ENCODE measurements at regions not wholly inside any gene's neighbourhood (a gene's known extent, or its start where the extent isn't known, plus 50 kb on each side); places are given as distances from the start of the nearest gene placed in this dataset.

GRCh38 chr7:13189668-13190067 lies 502.2 kb downstream of the ARL4A start:
- FAIRE-seq (no peak), DNase-seq (ENCODE audit: insufficient read length) (no peak)
- TF ChIP-seq POLR2AphosphoS5 (IDR thresholded peaks at IDR 0.05; ENCODE audit: low read depth, low read length): no peak
- no peak for TF ChIP-seq TAF1 (IDR thresholded peaks at IDR 0.05; ENCODE audit: borderline replicate concordance, low read depth, low read length)
- TF ChIP-seq POLR2A (IDR thresholded peaks at IDR 0.05; ENCODE audit: low read depth, low read length): no peak

- TF ChIP-seq POLR2A (IDR thresholded peaks at IDR 0.05; ENCODE audit: low read depth, low read length) (no peak), POLR2AphosphoS5 (IDR thresholded peaks at IDR 0.05; ENCODE audit: low read depth, low read length) (no peak), TAF1 (IDR thresholded peaks at IDR 0.05; ENCODE audit: borderline replicate concordance, low read depth, low read length) (no peak)
- DNase-seq (ENCODE audit: insufficient read length): no peak
- no peak for FAIRE-seq
Measured at GRCh38 chr7:13197501-13197900, 510.1 kb downstream of the ARL4A start.

- FAIRE-seq: no peak
- DNase-seq (ENCODE audit: insufficient read length): no peak
- TF ChIP-seq TAF1 (IDR thresholded peaks at IDR 0.05; ENCODE audit: borderline replicate concordance, low read depth, low read length) (no peak), POLR2AphosphoS5 (IDR thresholded peaks at IDR 0.05; ENCODE audit: low read depth, low read length) (no peak), POLR2A (IDR thresholded peaks at IDR 0.05; ENCODE audit: low read depth, low read length) (no peak)
Measured at GRCh38 chr7:13198036-13198435, 510.6 kb downstream of the ARL4A start.

- FAIRE-seq (no peak), DNase-seq (ENCODE audit: insufficient read length) (no peak)
- TF ChIP-seq TAF1 (IDR thresholded peaks at IDR 0.05; ENCODE audit: borderline replicate concordance, low read depth, low read length) (no peak), POLR2A (IDR thresholded peaks at IDR 0.05; ENCODE audit: low read depth, low read length) (no peak), POLR2AphosphoS5 (IDR thresholded peaks at IDR 0.05; ENCODE audit: low read depth, low read length) (no peak)
Measured at GRCh38 chr7:13198727-13199126, 511.3 kb downstream of the ARL4A start.

GRCh38 chr7:13201628-13202027 lies 514.2 kb downstream of the ARL4A start:
- no peak for TF ChIP-seq POLR2AphosphoS5 (IDR thresholded peaks at IDR 0.05; ENCODE audit: low read depth, low read length)
- TF ChIP-seq POLR2A (IDR thresholded peaks at IDR 0.05; ENCODE audit: low read depth, low read length): no peak
- no peak for TF ChIP-seq TAF1 (IDR thresholded peaks at IDR 0.05; ENCODE audit: borderline replicate concordance, low read depth, low read length)
- DNase-seq (ENCODE audit: insufficient read length) (no peak), FAIRE-seq (no peak)

- DNase-seq (ENCODE audit: insufficient read length): no peak
- FAIRE-seq: no peak
- TF ChIP-seq TAF1 (IDR thresholded peaks at IDR 0.05; ENCODE audit: borderline replicate concordance, low read depth, low read length) (no peak), POLR2AphosphoS5 (IDR thresholded peaks at IDR 0.05; ENCODE audit: low read depth, low read length) (no peak), POLR2A (IDR thresholded peaks at IDR 0.05; ENCODE audit: low read depth, low read length) (no peak)
Measured at GRCh38 chr7:13217768-13218167, 530.3 kb downstream of the ARL4A start.

DNA sequence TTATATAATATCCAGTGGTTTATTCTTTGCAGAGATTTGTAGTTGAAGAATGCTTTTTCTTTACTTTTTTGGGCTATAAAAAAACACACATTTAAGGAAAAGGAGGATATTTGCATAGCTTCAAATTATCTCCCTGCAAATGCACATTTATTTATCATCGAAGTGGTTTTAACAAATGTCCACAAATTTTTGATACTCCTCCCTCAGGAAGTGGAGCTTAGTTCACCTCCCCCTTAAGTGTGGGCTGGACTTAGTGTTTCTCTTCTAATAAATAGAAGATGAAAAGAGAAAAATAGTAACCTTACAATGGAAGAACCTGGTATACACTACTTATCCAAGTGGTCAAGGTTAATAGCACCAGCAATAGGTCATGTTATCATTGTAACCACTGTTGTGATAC lies 537.6 kb downstream of the ARL4A start:
- FAIRE-seq (no peak), DNase-seq (ENCODE audit: insufficient read length) (no peak)
- no peak for TF ChIP-seq POLR2A (IDR thresholded peaks at IDR 0.05; ENCODE audit: low read depth, low read length)

- TF ChIP-seq POLR2AphosphoS5 (IDR thresholded peaks at IDR 0.05; ENCODE audit: low read depth, low read length) (no peak), TAF1 (IDR thresholded peaks at IDR 0.05; ENCODE audit: borderline replicate concordance, low read depth, low read length) (no peak), POLR2A (IDR thresholded peaks at IDR 0.05; ENCODE audit: low read depth, low read length) (no peak)
- no peak for FAIRE-seq
- DNase-seq (ENCODE audit: insufficient read length): no peak
Measured at GRCh38 chr7:13226385-13226784, 539.0 kb downstream of the ARL4A start.

DNA sequence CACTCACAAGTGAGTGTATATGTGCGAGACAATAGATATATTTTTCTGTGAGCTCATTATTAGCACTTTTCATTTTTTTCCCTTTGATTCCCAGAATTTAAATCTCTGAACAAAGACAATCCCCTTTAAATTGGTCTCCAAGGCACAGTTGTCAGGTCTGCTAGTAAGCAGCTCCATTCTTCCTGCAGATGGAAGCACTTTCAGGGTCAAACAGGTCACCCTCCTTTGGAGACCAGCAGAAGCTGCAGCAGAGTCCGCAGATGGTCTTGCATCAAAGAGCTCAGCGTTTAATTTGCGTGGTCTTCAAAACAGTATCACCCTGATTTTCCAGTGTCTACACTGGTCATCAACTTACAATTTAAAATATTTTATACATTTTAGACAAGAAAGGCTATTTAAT lies 543.8 kb downstream of the ARL4A start:
- DNase-seq (ENCODE audit: insufficient read length) (no peak), FAIRE-seq (no peak)
- TF ChIP-seq TAF1 (IDR thresholded peaks at IDR 0.05; ENCODE audit: borderline replicate concordance, low read depth, low read length): no peak
- TF ChIP-seq POLR2A (IDR thresholded peaks at IDR 0.05; ENCODE audit: low read depth, low read length): no peak
- TF ChIP-seq POLR2AphosphoS5 (IDR thresholded peaks at IDR 0.05; ENCODE audit: low read depth, low read length): no peak

DNA sequence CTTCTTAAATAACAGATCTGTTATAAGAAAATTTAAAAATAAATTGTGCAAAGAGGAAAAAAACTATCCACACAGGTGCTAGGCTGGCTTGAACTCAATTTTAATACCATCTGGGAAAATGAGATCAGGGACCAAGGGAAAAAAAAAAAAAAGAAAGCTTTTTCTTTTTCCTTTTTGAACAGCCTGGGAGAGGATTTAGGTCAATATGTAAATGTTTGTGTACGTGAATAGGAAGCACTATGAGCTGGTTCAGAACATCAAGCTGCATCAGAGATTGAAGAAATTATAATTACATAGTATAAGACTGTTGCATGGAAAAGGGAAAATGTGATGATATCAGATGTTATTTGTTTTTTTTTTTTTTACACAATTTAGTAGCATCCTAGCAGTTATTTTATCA lies 548.0 kb downstream of the ARL4A start:
- no peak for FAIRE-seq
- no peak for DNase-seq (ENCODE audit: insufficient read length)

GRCh38 chr7:13236026-13236425 lies 548.6 kb downstream of the ARL4A start:
- TF ChIP-seq POLR2A (IDR thresholded peaks at IDR 0.05; ENCODE audit: low read depth, low read length): no peak
- TF ChIP-seq TAF1 (IDR thresholded peaks at IDR 0.05; ENCODE audit: borderline replicate concordance, low read depth, low read length): no peak
- no peak for TF ChIP-seq POLR2AphosphoS5 (IDR thresholded peaks at IDR 0.05; ENCODE audit: low read depth, low read length)
- no peak for DNase-seq (ENCODE audit: insufficient read length)
- FAIRE-seq: no peak

More for the DNA sequence above, 548.0 kb downstream of the ARL4A start:
- TF ChIP-seq POLR2A (IDR thresholded peaks at IDR 0.05; ENCODE audit: low read depth, low read length) (no peak), TAF1 (IDR thresholded peaks at IDR 0.05; ENCODE audit: borderline replicate concordance, low read depth, low read length) (no peak), POLR2AphosphoS5 (IDR thresholded peaks at IDR 0.05; ENCODE audit: low read depth, low read length) (no peak)

- DNase-seq (ENCODE audit: insufficient read length): no peak
- TF ChIP-seq POLR2AphosphoS5 (IDR thresholded peaks at IDR 0.05; ENCODE audit: low read depth, low read length): no peak
- TF ChIP-seq POLR2A (IDR thresholded peaks at IDR 0.05; ENCODE audit: low read depth, low read length): no peak
- TF ChIP-seq TAF1 (IDR thresholded peaks at IDR 0.05; ENCODE audit: borderline replicate concordance, low read depth, low read length): no peak
- FAIRE-seq: no peak
Measured at GRCh38 chr7:13240349-13240748, 552.9 kb downstream of the ARL4A start.

DNA sequence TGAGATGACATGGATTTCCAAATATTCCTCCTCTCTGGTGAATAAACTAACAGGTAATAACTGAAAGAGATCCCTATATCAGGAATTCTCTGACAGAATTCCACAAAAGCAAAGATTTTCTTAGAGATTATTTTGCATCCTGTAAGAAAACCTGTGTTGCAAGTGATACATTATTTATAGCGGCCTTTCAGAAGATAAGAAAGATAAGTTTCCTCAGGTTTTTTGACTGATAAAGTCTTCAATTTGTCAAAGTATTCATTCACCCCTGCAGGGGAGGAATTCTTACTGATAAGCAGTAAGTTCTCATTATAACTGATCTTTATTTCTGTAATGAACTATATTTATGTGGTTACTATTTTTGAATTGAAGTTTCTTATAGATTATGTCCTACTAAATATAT lies 554.0 kb downstream of the ARL4A start:
- DNase-seq (ENCODE audit: insufficient read length) (no peak), FAIRE-seq (no peak)
- TF ChIP-seq POLR2A (IDR thresholded peaks at IDR 0.05; ENCODE audit: low read depth, low read length): no peak
- TF ChIP-seq POLR2AphosphoS5 (IDR thresholded peaks at IDR 0.05; ENCODE audit: low read depth, low read length): no peak
- TF ChIP-seq TAF1 (IDR thresholded peaks at IDR 0.05; ENCODE audit: borderline replicate concordance, low read depth, low read length): no peak

Data from GM12892 (cell line).